ENCODE measurements at regions not wholly inside any gene's neighbourhood (a gene's known extent, or its start where the extent isn't known, plus 50 kb on each side); places are given as distances from the start of the nearest gene placed in this dataset.

GRCh38 chr2:14843507-14844204 lies 211.1 kb downstream of the LRATD1 start:
- no peaks in the 10 kb centered on the region for H3K27me3 ChIP-seq (ENCODE audit: low read depth)
- DNase-seq (no peak), ATAC-seq (no peak)
- no peaks in the 10 kb centered on the region for H3K36me3 ChIP-seq
- H3K4me3 ChIP-seq = no peak overlapping the region
- H3K27ac ChIP-seq = no peak overlapping the region
- no peaks in the 10 kb centered on the region for H3K4me1 ChIP-seq
- H3K9me3 ChIP-seq = no peaks in the 10 kb centered on the region
- intact Hi-C loops (cut with DNase I) = no loop called here
- TF ChIP-seq, protein P1, sequence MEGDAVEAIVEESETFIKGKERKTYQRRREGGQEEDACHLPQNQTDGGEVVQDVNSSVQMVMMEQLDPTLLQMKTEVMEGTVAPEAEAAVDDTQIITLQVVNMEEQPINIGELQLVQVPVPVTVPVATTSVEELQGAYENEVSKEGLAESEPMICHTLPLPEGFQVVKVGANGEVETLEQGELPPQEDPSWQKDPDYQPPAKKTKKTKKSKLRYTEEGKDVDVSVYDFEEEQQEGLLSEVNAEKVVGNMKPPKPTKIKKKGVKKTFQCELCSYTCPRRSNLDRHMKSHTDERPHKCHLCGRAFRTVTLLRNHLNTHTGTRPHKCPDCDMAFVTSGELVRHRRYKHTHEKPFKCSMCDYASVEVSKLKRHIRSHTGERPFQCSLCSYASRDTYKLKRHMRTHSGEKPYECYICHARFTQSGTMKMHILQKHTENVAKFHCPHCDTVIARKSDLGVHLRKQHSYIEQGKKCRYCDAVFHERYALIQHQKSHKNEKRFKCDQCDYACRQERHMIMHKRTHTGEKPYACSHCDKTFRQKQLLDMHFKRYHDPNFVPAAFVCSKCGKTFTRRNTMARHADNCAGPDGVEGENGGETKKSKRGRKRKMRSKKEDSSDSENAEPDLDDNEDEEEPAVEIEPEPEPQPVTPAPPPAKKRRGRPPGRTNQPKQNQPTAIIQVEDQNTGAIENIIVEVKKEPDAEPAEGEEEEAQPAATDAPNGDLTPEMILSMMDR (IDR thresholded peaks at IDR 0.05) = no peak

DNA sequence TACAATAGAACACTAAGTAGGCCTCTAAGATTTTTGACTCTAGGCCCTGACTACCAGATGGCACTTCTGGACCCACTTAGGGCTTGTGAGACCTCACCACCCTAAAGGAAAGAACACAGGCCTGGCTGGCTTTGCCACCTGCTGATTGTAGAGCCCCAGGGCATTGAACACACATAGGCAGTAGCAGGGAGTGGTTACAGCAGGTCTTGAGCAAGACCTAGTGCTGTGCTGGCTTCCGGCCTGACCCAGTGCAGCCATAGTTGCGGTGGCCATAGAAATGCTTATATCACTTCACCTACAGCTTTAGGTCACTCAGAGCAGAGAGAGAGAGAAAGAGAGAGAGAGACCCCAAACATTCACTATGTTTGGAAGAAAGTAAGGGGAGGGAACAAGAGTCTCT lies 223.2 kb downstream of the LRATD1 start:
- Histone ChIP-seq H3K27me3 (ENCODE audit: low read depth) (no peaks in the 10 kb centered on the region), H3K4me1 (no peaks in the 10 kb centered on the region), H3K9me3 (peaks cover 10% of the 10 kb centered on the region), H3K4me3 (no peak overlapping the region), H3K27ac (no peak overlapping the region), H3K36me3 (no peaks in the 10 kb centered on the region)
- ATAC-seq (no peak), DNase-seq (no peak)
- TF ChIP-seq, protein P1 (IDR thresholded peaks at IDR 0.05) = no peak
- intact Hi-C loops (cut with DNase I) = no loop called here

DNA sequence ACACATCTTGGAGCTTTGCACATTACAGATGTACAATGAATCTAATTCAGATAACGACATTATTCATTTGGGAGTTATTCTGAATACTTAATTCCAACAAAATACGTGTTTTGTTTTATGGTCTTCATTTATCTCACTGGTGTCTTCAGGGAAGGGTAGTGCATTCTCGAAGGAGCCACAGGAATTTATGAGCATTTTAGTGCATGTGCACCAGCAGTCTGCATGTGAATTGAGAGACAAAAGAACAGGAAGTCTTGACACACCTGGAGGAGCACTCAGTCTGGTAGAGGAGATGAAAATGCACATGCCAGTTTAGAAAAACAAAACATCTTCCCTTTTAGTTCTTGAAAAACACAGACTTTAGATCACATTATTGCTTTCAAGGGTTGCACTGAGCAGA lies 228.7 kb downstream of the LRATD1 start:
- H3K36me3 ChIP-seq = no peaks in the 10 kb centered on the region
- no peak for DNase-seq
- no peak overlapping the region for H3K4me3 ChIP-seq
- ATAC-seq = no peak
- intact Hi-C loops (cut with DNase I) = no loop called here
- peaks cover 7% of the 10 kb centered on the region for H3K9me3 ChIP-seq
- no peak overlapping the region for H3K27ac ChIP-seq
- H3K4me1 ChIP-seq = no peaks in the 10 kb centered on the region
- no peaks in the 10 kb centered on the region for H3K27me3 ChIP-seq (ENCODE audit: low read depth)
- TF ChIP-seq, protein P1 (IDR thresholded peaks at IDR 0.05) = no peak

- no peak for ATAC-seq
- peaks cover 10% of the 10 kb centered on the region for H3K9me3 ChIP-seq
- H3K36me3 ChIP-seq = no peaks in the 10 kb centered on the region
- TF ChIP-seq, protein P1 (IDR thresholded peaks at IDR 0.05) = no peak
- H3K4me3 ChIP-seq = no peak overlapping the region
- H3K27me3 ChIP-seq (ENCODE audit: low read depth) = no peaks in the 10 kb centered on the region
- no peaks in the 10 kb centered on the region for H3K4me1 ChIP-seq
- DNase-seq = no peak
- H3K27ac ChIP-seq = no peak overlapping the region
- intact Hi-C loops (cut with DNase I) = no loop called here
Observed at GRCh38 chr2:14866736-14867352, 234.3 kb downstream of the LRATD1 start.

DNA sequence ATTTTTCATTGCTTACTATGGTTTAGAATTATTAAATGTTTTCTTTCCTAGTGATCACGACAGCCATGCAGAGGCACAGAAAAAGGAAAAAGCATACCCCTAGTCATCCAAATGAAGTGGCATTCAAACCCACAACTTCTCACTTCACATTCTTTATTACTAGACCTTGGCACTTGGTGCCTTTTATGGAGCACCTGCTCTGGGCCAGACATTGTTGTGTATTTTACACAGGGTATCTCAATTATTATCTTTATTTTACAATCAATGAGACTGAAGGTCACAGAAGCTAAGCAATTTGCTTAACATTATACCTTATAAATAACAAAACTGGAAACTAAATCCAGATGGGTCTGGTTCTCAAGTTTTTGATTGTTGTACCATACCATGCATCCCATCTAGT lies 235.3 kb downstream of the LRATD1 start:
- H3K27ac ChIP-seq = no peak overlapping the region
- TF ChIP-seq, protein P1 (IDR thresholded peaks at IDR 0.05) = no peak
- peaks cover 10% of the 10 kb centered on the region for H3K9me3 ChIP-seq
- no peaks in the 10 kb centered on the region for H3K36me3 ChIP-seq
- DNase-seq (no peak), ATAC-seq (no peak)
- H3K27me3 ChIP-seq (ENCODE audit: low read depth) = no peaks in the 10 kb centered on the region
- no peaks in the 10 kb centered on the region for H3K4me1 ChIP-seq
- no peak overlapping the region for H3K4me3 ChIP-seq
- intact Hi-C loops (cut with DNase I) = no loop called here

Data from lower lobe of right lung (tissue), 2 donors.